SK-N-MC (cell line): ENCODE measurements at regions not wholly inside any gene's neighbourhood (a gene's known extent, or its start where the extent isn't known, plus 50 kb on each side); places are given as distances from the start of the nearest gene placed in this dataset.

Source experiments
- EZH2 ChIP-seq: fragments of 200-600 bp; sonication (generic); IDR thresholded peaks from one replicate; pipeline ENCODE4 v1.6.1; 2017; ENCODE audit warnings: antibody characterized with exemption
- FOXP2 ChIP-seq: optimal IDR thresholded peaks from 2 replicates; pipeline ENCODE3; 2011; ENCODE audit warnings: mild to moderate bottlenecking, moderate library complexity; ENCODE audit not compliant: insufficient read depth; ENCODE audit errors: extremely low read length, control extremely low read depth
- POLR2AphosphoS5 ChIP-seq: IDR thresholded peaks from 2 replicates; pipeline ENCODE4 v1.6.1; 2012; ENCODE audit warnings: mild to moderate bottlenecking, low read depth, low read length, borderline replicate concordance

DNA sequence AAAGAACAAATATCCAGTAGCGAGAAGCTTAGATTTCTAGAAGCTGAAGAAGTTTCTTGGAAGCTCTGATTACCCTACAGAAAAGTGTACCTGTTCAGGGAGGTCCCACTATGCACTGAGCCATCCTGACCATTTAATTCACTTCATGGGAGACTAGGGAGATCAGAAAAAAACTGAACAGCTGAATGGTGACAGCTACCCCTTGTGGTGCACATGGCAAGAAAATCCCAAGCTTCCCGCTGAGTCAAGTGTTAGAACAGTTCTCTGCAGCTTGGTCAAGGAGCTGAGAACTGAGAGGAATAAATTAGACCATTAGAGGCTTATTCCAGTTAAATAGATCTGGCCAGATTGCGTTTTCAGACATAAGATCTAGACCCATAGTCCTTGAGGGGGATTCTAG, 197.2 kb upstream of the VEPH1 start:
- no peak for TF ChIP-seq POLR2AphosphoS5
- TF ChIP-seq EZH2: no peak
- no peak for TF ChIP-seq FOXP2
